ENCODE measurements at regions not wholly inside any gene's neighbourhood (a gene's known extent, or its start where the extent isn't known, plus 50 kb on each side); places are given as distances from the start of the nearest gene placed in this dataset.

GRCh38 chr9:95626885-95627558, 110.3 kb upstream of the PTCH1 start:
- TF ChIP-seq CTCF (IDR thresholded peaks at IDR 0.05): no peak
- Histone ChIP-seq H3K9me3 (no peaks in the 10 kb centered on the region), H3K36me3 (no peaks in the 10 kb centered on the region), H3K27me3 (replicated peaks; ENCODE audit: insufficient read depth) (no peaks in the 10 kb centered on the region), H3K27ac (no peak overlapping the region), H3K4me3 (no peak overlapping the region), H3K4me1 (ENCODE audit: control insufficient read depth in 1 of 2, low read depth in 2 of 2) (peaks cover 0 to 25% of the 10 kb centered on the region in 2 donors)
- peak; percentile 63 for ATAC-seq (ENCODE audit: insufficient number of reproducible peaks, low FRiP score, low read depth)
- peak; percentile 18 for DNase-seq (ENCODE audit: low spot score)

- DNase-seq (ENCODE audit: low spot score) (no peak), ATAC-seq (ENCODE audit: insufficient number of reproducible peaks, low FRiP score, low read depth) (peak; percentile 16)
- H3K36me3 ChIP-seq: no peaks in the 10 kb centered on the region
- no peaks in the 10 kb centered on the region for H3K27me3 ChIP-seq (replicated peaks; ENCODE audit: insufficient read depth)
- H3K9me3 ChIP-seq: no peaks in the 10 kb centered on the region
- no peak for TF ChIP-seq CTCF (IDR thresholded peaks at IDR 0.05)
- peak overlapping the region in 1 of 2 donors; percentile 24 for H3K27ac ChIP-seq
- H3K4me3 ChIP-seq: no peak overlapping the region
- H3K4me1 ChIP-seq (ENCODE audit: control insufficient read depth in 1 of 2, low read depth in 2 of 2): peaks cover 0 to 25% of the 10 kb centered on the region in 2 donors
Measured at GRCh38 chr9:95626341-95626740, 109.6 kb upstream of the PTCH1 start.

GRCh38 chr9:95623640-95624039, 106.9 kb upstream of the PTCH1 start:
- Histone ChIP-seq H3K27ac (no peak overlapping the region), H3K4me1 (ENCODE audit: control insufficient read depth in 1 of 2, low read depth in 2 of 2) (peaks cover 0 to 25% of the 10 kb centered on the region in 2 donors), H3K36me3 (no peaks in the 10 kb centered on the region), H3K27me3 (replicated peaks; ENCODE audit: insufficient read depth) (no peaks in the 10 kb centered on the region), H3K4me3 (no peak overlapping the region), H3K9me3 (no peaks in the 10 kb centered on the region)
- DNase-seq (ENCODE audit: low spot score) (no peak), ATAC-seq (ENCODE audit: insufficient number of reproducible peaks, low FRiP score, low read depth) (no peak)
- no peak for TF ChIP-seq CTCF (IDR thresholded peaks at IDR 0.05)

- Histone ChIP-seq H3K9me3 (no peaks in the 10 kb centered on the region), H3K4me3 (no peak overlapping the region), H3K4me1 (ENCODE audit: control insufficient read depth in 1 of 2, low read depth in 2 of 2) (peaks cover 0 to 5% of the 10 kb centered on the region in 2 donors), H3K27ac (no peak overlapping the region), H3K36me3 (no peaks in the 10 kb centered on the region), H3K27me3 (replicated peaks; ENCODE audit: insufficient read depth) (no peaks in the 10 kb centered on the region)
- DNase-seq (ENCODE audit: low spot score): no peak
- TF ChIP-seq CTCF (IDR thresholded peaks at IDR 0.05): no peak
- no peak for ATAC-seq (ENCODE audit: insufficient number of reproducible peaks, low FRiP score, low read depth)
Measured at GRCh38 chr9:95620722-95621121, 104.0 kb upstream of the PTCH1 start.

DNA sequence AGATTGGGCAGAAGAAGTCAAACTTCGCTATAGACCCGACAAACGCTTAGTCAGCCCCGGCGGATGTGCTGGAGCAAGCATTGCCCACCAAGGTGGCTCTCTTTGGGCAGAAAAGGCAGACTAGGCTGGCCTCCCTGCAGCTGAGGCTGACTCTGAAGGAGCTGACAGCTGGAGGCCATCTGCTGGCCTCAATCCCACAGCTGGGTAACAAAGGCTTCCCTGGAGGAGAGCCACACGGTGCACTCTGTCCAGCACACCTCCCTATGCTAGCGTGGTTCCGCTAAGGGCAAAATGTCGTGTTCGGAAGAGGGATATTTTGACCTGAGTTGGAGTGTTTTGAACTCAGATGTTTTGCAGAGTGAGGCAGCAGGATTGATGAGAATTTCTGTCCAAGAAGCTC, 103.5 kb upstream of the PTCH1 start:
- no peak for ATAC-seq (ENCODE audit: insufficient number of reproducible peaks, low FRiP score, low read depth)
- H3K4me3 ChIP-seq: no peak overlapping the region

More for the DNA sequence above, 103.5 kb upstream of the PTCH1 start:
- Histone ChIP-seq H3K9me3 (no peaks in the 10 kb centered on the region), H3K4me1 (ENCODE audit: control insufficient read depth in 1 of 2, low read depth in 2 of 2) (peaks cover 0 to under 1% of the 10 kb centered on the region in 2 donors), H3K27ac (no peak overlapping the region), H3K36me3 (no peaks in the 10 kb centered on the region), H3K27me3 (replicated peaks; ENCODE audit: insufficient read depth) (no peaks in the 10 kb centered on the region)
- DNase-seq (ENCODE audit: low spot score): no peak
- no peak for TF ChIP-seq CTCF (IDR thresholded peaks at IDR 0.05)

Measured in thoracic aorta (tissue), 2 donors.